ENCODE measurements at regions not wholly inside any gene's neighbourhood (a gene's known extent, or its start where the extent isn't known, plus 50 kb on each side); places are given as distances from the start of the nearest gene placed in this dataset.

DNA sequence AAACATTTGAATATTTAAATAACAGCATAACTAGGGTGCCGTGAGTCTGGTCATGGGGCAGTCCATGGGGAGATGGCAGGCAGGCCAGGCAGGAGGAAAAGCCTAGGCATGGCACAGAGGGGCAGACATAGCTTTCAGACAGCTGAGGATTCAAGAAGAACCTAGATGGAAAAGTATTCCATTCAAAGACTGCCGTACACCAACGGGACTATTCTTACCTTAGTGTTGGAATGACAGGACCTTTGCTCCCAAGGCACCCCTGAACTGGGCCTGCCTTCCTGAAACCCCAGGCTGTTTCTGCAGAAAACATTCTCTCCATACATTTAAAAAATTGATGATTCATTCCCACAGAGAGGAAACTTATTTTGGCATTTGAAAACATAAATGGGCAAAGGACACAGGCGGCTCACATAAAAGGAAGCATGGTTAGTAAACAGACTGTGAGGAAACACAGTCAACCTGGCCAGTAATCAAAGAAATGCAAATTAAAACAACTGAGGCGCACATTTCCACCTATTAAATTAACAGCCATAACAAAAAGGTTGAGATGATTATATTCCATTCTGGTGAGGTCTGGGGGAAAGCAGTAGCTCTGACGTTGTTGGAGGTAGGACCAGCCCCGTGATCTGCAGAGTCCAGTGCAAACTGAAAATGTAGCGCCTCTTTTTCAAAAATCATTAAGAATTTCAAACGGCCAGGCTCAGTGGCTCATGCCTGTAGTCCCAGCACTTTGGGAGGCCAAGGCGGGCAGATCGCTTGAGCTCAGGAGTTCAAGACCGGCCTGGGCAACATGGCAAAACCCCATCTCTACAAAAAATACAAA lies 71.3 kb upstream of the SMAD3 start:
- Histone ChIP-seq H3K9me3 (ENCODE audit: control insufficient read depth, low read length) (no peaks in the 10 kb centered on the region), H3K36me3 (ENCODE audit: control insufficient read depth, insufficient read depth, low read length) (no peaks in the 10 kb centered on the region), H3K27ac (ENCODE audit: low read depth, low read length) (no peak overlapping the region), H3K4me1 (ENCODE audit: control insufficient read depth, insufficient read depth, low read length) (no peaks in the 10 kb centered on the region), H3K9ac (ENCODE audit: extremely low read depth, low read length, poor library complexity, severe bottlenecking) (no peak overlapping the region), H3K4me3 (ENCODE audit: low read length) (no peak overlapping the region), H3K27me3 (ENCODE audit: control insufficient read depth, insufficient read depth, low read length, poor library complexity, severe bottlenecking) (no peaks in the 10 kb centered on the region)
- 85 to 89% methylated on average over 7 to 10 of the region's 12 CpGs for WGBS, 2 experiments (ENCODE audit: insufficient coverage in 1 of 2, insufficient read length in 1 of 2)
- no peak for TF ChIP-seq CTCF (conservative IDR thresholded peaks at IDR 0.05)
- H3K36me3 Mint-ChIP-seq (ENCODE audit: low read depth), result no peaks in the 10 kb centered on the region
- H3K27me3 Mint-ChIP-seq (ENCODE audit: insufficient read depth), result peaks cover 5% of the 10 kb centered on the region
- peaks cover 4% of the 10 kb centered on the region for H3K9me3 Mint-ChIP-seq
- no peak for DNase-seq
- no peak overlapping the region for H3K27ac Mint-ChIP-seq
- H3K4me1 Mint-ChIP-seq, result no peaks in the 10 kb centered on the region
- no peak overlapping the region for H3K4me3 Mint-ChIP-seq

DNA sequence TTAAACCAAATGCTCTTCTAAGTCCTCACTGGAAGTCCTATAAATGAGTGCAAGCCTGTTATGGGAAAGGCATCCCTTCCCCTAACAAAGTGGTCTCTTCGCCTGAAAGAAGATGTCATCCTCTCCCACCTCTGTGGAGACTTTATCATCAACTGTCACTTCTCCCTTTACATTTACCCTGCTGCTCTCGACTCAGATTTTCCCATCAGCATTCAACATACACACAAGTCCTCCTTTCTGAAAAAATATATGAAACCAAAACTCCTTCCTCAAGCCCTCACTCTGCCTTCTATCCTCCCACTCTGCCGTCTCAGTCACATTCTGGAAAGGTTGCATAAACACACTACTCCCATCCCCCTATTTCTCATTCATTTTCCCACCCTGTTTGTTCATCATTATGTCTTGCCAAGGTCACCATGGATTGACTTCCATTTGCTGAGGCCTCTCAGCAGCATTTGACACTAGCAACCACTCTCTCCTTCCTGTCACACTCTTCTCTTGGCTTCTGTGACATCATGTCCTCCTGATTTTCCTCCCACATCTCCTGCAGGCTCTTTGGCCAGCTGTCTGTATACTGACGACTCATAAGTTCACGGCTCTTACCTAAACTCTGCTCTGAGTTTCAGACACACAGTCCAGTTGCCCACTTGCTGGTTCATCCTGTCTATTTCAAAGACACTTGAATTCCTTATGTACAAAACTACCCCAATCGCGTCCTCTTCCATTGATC lies 70.3 kb upstream of the SMAD3 start:
- 90 to 92% methylated on average over 7 of the region's 7 CpGs for WGBS, 2 experiments (ENCODE audit: insufficient coverage in 1 of 2, insufficient read length in 1 of 2)
- no peaks in the 10 kb centered on the region for H3K9me3 ChIP-seq (ENCODE audit: control insufficient read depth, low read length)
- TF ChIP-seq CTCF (conservative IDR thresholded peaks at IDR 0.05), result no peak

GRCh38 chr15:66996094-66996493 lies 69.3 kb upstream of the SMAD3 start:
- Histone ChIP-seq H3K4me1 (ENCODE audit: control insufficient read depth, insufficient read depth, low read length) (no peaks in the 10 kb centered on the region), H3K27ac (ENCODE audit: low read depth, low read length) (no peak overlapping the region), H3K27me3 (ENCODE audit: control insufficient read depth, insufficient read depth, low read length, poor library complexity, severe bottlenecking) (no peaks in the 10 kb centered on the region), H3K4me3 (ENCODE audit: low read length) (no peak overlapping the region), H3K36me3 (ENCODE audit: control insufficient read depth, insufficient read depth, low read length) (no peaks in the 10 kb centered on the region), H3K9ac (ENCODE audit: extremely low read depth, low read length, poor library complexity, severe bottlenecking) (no peak overlapping the region), H3K9me3 (ENCODE audit: control insufficient read depth, low read length) (no peaks in the 10 kb centered on the region)
- no peak for DNase-seq
- Mint-ChIP-seq H3K27me3 (ENCODE audit: insufficient read depth) (peaks cover 6% of the 10 kb centered on the region), H3K27ac (no peak overlapping the region), H3K4me1 (no peaks in the 10 kb centered on the region), H3K4me3 (no peak overlapping the region), H3K9me3 (peaks cover 4% of the 10 kb centered on the region), H3K36me3 (ENCODE audit: low read depth) (no peaks in the 10 kb centered on the region)
- 86 to 97% methylated on average over 1 to 2 of the region's 2 CpGs for WGBS, 2 experiments (ENCODE audit: insufficient coverage in 1 of 2, insufficient read length in 1 of 2)
- TF ChIP-seq CTCF (conservative IDR thresholded peaks at IDR 0.05), result no peak

More for the DNA sequence above, 70.3 kb upstream of the SMAD3 start:
- H3K4me3 ChIP-seq (ENCODE audit: low read length), result no peak overlapping the region
- Mint-ChIP-seq H3K9me3 (peaks cover 4% of the 10 kb centered on the region), H3K27me3 (ENCODE audit: insufficient read depth) (no peaks in the 10 kb centered on the region), H3K4me3 (no peak overlapping the region), H3K4me1 (no peaks in the 10 kb centered on the region), H3K27ac (no peak overlapping the region), H3K36me3 (ENCODE audit: low read depth) (no peaks in the 10 kb centered on the region)
- H3K9ac ChIP-seq (ENCODE audit: extremely low read depth, low read length, poor library complexity, severe bottlenecking), result no peak overlapping the region
- no peak overlapping the region for H3K27ac ChIP-seq (ENCODE audit: low read depth, low read length)
- H3K27me3 ChIP-seq (ENCODE audit: control insufficient read depth, insufficient read depth, low read length, poor library complexity, severe bottlenecking), result no peaks in the 10 kb centered on the region
- DNase-seq, result no peak
- no peaks in the 10 kb centered on the region for H3K4me1 ChIP-seq (ENCODE audit: control insufficient read depth, insufficient read depth, low read length)
- no peaks in the 10 kb centered on the region for H3K36me3 ChIP-seq (ENCODE audit: control insufficient read depth, insufficient read depth, low read length)
